A673 (cell line): ENCODE measurements at regions not wholly inside any gene's neighbourhood (a gene's known extent, or its start where the extent isn't known, plus 50 kb on each side); places are given as distances from the start of the nearest gene placed in this dataset.

ENCODE experiments used
- BruUV-seq: library from RNA; stranded (reverse); fragments of 400-500 nt; replicated peaks from 2 replicates; lab custom pipeline; 2021; lab: Mats Ljungman, UMichigan
- CTCF ChIA-PET: fragments of 300-600 bp; sonication (Branson Sonifier 250); formaldehyde crosslinking; loops from one replicate; lab custom pipeline; 2022; ENCODE audit warnings: antibody characterized with exemption; lab: Charles Lee
- POLR2A ChIA-PET: fragments of 300-600 bp; sonication (Branson Sonifier 250); formaldehyde crosslinking; loops from one replicate; lab custom pipeline; 2022; ENCODE audit warnings: antibody characterized with exemption; ENCODE audit not compliant: low non-redundant PET; lab: Charles Lee
- DNase-seq: peaks from one replicate; pipeline ENCODE4 v3.0.0-alpha.2; 2015; ENCODE audit warnings: low spot score
- H3K27ac ChIP-seq: fragments of 200-600 bp; sonication (generic); 2 replicates; pipeline ENCODE4 v1.5.1; 2016; ENCODE audit warnings: mixed run types, low read depth, mild to moderate bottlenecking, mixed read lengths, antibody characterized with exemption, low read length; ENCODE audit not compliant: poor library complexity, severe bottlenecking
- H3K27me3 ChIP-seq: fragments of 200-600 bp; sonication (generic); replicated peaks from 2 replicates; pipeline ENCODE4 v1.6.1; 2017; ENCODE audit warnings: mixed run types, low read depth, mild to moderate bottlenecking, mixed read lengths, antibody characterized with exemption, low read length; ENCODE audit not compliant: insufficient read depth, poor library complexity
- H3K36me3 ChIP-seq: fragments of 200-600 bp; sonication (generic); 2 replicates; pipeline ENCODE4 v1.6.1; 2016; ENCODE audit warnings: mixed run types, mild to moderate bottlenecking, mixed read lengths, antibody characterized with exemption, low read length; ENCODE audit not compliant: insufficient read depth, poor library complexity, severe bottlenecking
- H3K4me1 ChIP-seq: fragments of 200-600 bp; sonication (generic); 2 replicates; pipeline ENCODE4 v1.6.1; 2017; ENCODE audit warnings: mixed run types, mild to moderate bottlenecking, mixed read lengths, antibody characterized with exemption, low read length; ENCODE audit not compliant: insufficient read depth, poor library complexity, severe bottlenecking
- H3K4me3 ChIP-seq: fragments of 200-600 bp; sonication (generic); 2 replicates; pipeline ENCODE4 v1.5.1; 2016; ENCODE audit warnings: low read depth, mixed run types, mild to moderate bottlenecking, mixed read lengths, low read length; ENCODE audit not compliant: poor library complexity, severe bottlenecking
- H3K9me3 ChIP-seq: fragments of 200-600 bp; sonication (generic); 2 replicates; pipeline ENCODE4 v1.6.1; 2016; ENCODE audit warnings: mixed run types, low read depth, mild to moderate bottlenecking, mixed read lengths, antibody characterized with exemption, low read length; ENCODE audit not compliant: poor library complexity, severe bottlenecking
- CTCF ChIP-seq: fragments of 300-800, 200-600 bp; sonication (generic); conservative IDR thresholded peaks from 2 replicates; pipeline ENCODE4 v1.5.1; 2017; ENCODE audit warnings: low read depth, mild to moderate bottlenecking, antibody characterized with exemption, low read length, moderate library complexity, mixed read lengths
- EZH2 ChIP-seq: fragments of 200-600 bp; sonication (generic); IDR thresholded peaks from 2 replicates; pipeline ENCODE4 v1.6.1; 2017; ENCODE audit warnings: borderline replicate concordance, low read depth, mild to moderate bottlenecking, mixed read lengths, antibody characterized with exemption, low read length; ENCODE audit not compliant: poor library complexity, severe bottlenecking
- intact Hi-C: fragments of 100-400 bp; cut with micrococcal nuclease; formaldehyde crosslinking; loops from one replicate; pipeline ENCODE4 v1.10.0; 2022; ENCODE audit not compliant: unreplicated experiment

- Histone ChIP-seq H3K4me1 (no peaks in the 10 kb centered on the region), H3K36me3 (no peaks in the 10 kb centered on the region), H3K4me3 (no peak overlapping the region), H3K9me3 (peaks cover 5% of the 10 kb centered on the region), H3K27ac (no peak overlapping the region), H3K27me3 (no peaks in the 10 kb centered on the region)
- ChIA-PET POLR2A (no interaction called here), CTCF (no interaction called here)
- no peak for DNase-seq
- intact Hi-C loops, result no loop called here
- no TSS peak for BruUV-seq
- no peak for TF ChIP-seq EZH2
- no peak for TF ChIP-seq CTCF
These were observed 66.9 kb upstream of the FCN1 start for GRCh38 chr9:134984372-134985265.

- CTCF ChIA-PET, result no interaction called here
- Histone ChIP-seq H3K4me3 (no peak overlapping the region), H3K27me3 (no peaks in the 10 kb centered on the region), H3K36me3 (no peaks in the 10 kb centered on the region), H3K9me3 (peaks cover 5% of the 10 kb centered on the region), H3K27ac (no peak overlapping the region), H3K4me1 (no peaks in the 10 kb centered on the region)
- intact Hi-C loops, result no loop called here
- POLR2A ChIA-PET, result no interaction called here
- no TSS peak for BruUV-seq
- no peak for DNase-seq
- TF ChIP-seq CTCF, result no peak
- no peak for TF ChIP-seq EZH2
These were observed 67.7 kb upstream of the FCN1 start for GRCh38 chr9:134985451-134985850.

GRCh38 chr9:134986957-134987356, 69.2 kb upstream of the FCN1 start:
- Histone ChIP-seq H3K9me3 (peaks cover 5% of the 10 kb centered on the region), H3K4me1 (peaks cover 1% of the 10 kb centered on the region), H3K4me3 (no peak overlapping the region), H3K27me3 (no peaks in the 10 kb centered on the region), H3K36me3 (no peaks in the 10 kb centered on the region), H3K27ac (no peak overlapping the region)
- TF ChIP-seq CTCF (no peak), EZH2 (no peak)
- ChIA-PET CTCF (no interaction called here), POLR2A (no interaction called here)
- intact Hi-C loops, result no loop called here
- no peak for DNase-seq
- no TSS peak for BruUV-seq
